GM21526 (cell line): ENCODE measurements at regions not wholly inside any gene's neighbourhood (a gene's known extent, or its start where the extent isn't known, plus 50 kb on each side); places are given as distances from the start of the nearest gene placed in this dataset.

Experiments
- ATAC-seq: cut with Tn5 transposase; IDR thresholded peaks from one replicate; pipeline ENCODE4 v1.9.1; 2021; ENCODE audit warnings: moderate library complexity; ENCODE audit not compliant: unreplicated experiment, low FRiP score

GRCh38 chr22:48886604-48887393, 940.9 kb downstream of the BRD1 start:
- no peak for ATAC-seq

DNA sequence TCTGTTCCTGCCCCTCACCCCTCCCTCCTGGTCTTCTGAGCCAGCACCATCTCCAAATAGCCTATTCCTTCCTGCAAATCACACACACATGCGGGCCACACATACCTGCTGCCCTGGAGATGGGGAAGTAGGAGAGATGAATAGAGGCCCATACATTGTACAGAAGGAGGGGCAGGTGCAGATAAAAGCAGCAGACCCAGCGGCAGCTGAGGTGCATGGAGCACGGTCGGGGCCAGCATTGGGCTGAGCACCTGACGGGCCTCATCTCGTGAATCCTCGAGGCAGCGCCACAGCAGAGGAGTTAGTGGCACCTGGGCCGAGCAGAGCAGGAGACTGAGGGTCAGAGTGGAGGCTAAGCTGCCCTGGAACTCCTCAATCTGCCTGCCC, 941.8 kb downstream of the BRD1 start:
- ATAC-seq = no peak

- no peak for ATAC-seq
These were observed 942.3 kb downstream of the BRD1 start for GRCh38 chr22:48885271-48885918.

DNA sequence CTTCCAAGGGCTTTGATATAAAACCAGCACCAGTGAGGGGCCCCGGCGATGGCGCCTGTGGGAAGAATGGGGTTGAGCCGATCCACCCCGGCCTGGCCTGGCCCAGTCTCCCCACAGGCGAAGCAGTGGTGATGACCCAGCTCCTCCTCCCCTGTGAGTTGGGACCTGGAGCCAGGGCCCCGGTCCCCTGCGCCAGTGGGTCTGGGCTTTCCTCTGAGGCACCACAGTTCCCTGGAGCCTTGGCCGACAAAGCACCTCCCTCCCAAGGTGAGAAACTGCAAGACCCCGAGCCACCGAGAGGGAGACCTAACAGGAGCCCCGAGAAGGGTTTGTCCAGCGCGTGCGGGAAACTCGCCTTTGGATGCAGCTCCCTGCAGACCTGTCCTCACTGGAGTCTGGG, 942.9 kb downstream of the BRD1 start:
- no peak for ATAC-seq

DNA sequence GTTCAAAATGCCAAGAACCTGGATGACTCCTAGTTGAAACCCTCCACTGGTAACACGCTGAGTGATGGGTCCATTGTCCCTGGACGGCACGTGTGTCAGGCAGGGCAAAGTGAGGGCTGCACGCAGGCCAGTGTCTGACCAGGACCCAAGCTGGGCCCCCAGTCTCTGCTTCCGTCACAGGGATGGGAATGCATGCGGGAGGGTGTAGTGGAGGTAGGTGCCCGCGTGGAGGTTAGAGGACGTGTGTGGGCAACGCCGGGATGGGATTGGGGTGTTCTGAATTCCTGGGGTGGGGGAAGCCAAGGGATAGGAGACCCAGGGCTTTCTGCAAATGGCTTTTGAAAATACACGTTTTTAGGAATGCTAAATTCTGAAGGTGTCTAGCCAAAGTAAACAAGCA, 943.3 kb downstream of the BRD1 start:
- no peak for ATAC-seq

GRCh38 chr22:48883211-48883960, 944.3 kb downstream of the BRD1 start:
- ATAC-seq = no peak

- ATAC-seq = no peak
These were observed 945.0 kb downstream of the BRD1 start for GRCh38 chr22:48882636-48883200.

DNA sequence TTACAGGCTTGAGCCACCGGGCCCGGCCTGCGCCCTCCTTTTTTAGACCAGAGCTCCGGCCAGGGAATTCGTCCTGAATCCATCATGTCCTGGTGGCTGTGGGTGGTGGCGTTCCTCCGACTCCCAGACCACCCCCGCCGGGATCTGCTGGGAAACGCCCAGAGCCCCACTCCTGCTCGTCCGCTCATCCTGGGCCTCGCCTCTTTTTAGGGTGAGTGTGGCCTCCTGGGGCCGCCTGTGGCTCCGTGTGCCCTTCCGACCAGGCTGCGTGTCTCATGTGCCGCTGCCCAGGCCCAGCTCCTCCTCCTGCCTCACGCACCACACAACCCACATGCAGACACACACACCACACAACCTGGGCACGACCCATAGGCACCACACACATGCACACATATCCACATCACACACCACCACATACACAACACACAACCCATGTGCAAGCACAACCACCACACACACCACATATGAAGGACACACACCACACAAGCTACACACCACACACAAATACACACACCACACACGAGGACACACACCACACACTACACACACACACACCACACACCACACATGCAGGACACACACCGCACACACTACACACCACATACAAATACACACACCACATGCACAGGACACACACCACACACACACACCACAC, 946.2 kb downstream of the BRD1 start:
- ATAC-seq = no peak

DNA sequence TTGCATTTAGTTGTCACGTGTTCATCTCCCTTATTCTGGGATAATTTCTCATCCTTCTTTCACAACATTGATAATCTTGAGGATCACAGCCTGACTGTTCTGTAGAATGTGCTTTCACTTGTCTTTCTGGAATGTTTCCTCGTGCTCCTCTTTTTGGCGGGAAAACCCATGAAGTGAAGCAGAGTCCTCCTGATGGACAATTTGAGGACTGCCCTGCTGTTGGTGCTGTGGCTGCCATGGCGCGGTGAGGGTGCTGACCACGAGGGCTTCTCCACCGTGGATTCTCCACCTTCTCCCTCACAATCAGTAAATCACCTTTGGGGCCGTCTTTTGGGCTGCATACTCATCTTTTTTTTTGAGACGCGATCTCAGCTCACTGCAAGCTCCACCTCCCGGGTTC, 946.9 kb downstream of the BRD1 start:
- ATAC-seq = no peak

- no peak for ATAC-seq
These were observed 950.7 kb downstream of the BRD1 start for GRCh38 chr22:48876951-48877350.

GRCh38 chr22:48874956-48875355, 952.7 kb downstream of the BRD1 start:
- ATAC-seq = no peak

- no peak for ATAC-seq
These were observed 954.5 kb downstream of the BRD1 start for GRCh38 chr22:48873191-48873520.

GRCh38 chr22:48872271-48873190, 955.1 kb downstream of the BRD1 start:
- no peak for ATAC-seq

DNA sequence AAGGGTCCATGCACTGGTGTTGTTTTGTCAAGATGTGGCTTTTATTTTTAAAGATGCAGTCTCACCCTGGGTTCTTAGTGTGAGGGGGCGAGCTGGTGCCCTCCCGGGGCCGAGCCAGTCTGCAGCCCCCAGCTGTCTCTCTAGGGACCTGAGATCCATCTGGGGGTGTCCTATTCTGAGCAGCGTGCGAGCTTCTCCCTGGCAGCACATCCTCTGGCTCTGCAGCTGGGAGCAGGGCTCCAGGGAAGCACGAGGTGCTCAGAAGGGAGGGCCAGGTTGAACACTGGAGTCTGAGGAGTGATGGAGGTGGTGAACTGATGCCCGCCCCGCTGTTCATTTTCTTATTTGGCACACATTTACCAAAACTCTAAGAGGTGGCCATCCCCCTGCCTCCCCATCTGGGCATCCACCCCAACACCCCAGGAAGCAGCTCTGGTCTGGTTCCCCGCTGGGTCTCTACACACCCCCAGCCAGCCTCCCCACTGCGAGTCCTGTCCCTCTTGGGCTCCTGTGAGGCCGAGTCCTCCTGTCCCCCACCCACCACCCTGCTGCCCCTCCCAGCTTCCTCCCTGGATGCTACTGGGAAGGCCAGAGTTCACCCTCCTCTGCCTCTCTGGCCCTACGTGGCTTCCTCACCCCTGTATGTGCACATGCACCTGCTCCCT, 956.4 kb downstream of the BRD1 start:
- no peak for ATAC-seq

- ATAC-seq = no peak
These were observed 957.2 kb downstream of the BRD1 start for GRCh38 chr22:48870436-48870835.

GRCh38 chr22:48869788-48870187, 957.9 kb downstream of the BRD1 start:
- ATAC-seq = no peak

- no peak for ATAC-seq
These were observed 958.5 kb downstream of the BRD1 start for GRCh38 chr22:48869161-48869560.

DNA sequence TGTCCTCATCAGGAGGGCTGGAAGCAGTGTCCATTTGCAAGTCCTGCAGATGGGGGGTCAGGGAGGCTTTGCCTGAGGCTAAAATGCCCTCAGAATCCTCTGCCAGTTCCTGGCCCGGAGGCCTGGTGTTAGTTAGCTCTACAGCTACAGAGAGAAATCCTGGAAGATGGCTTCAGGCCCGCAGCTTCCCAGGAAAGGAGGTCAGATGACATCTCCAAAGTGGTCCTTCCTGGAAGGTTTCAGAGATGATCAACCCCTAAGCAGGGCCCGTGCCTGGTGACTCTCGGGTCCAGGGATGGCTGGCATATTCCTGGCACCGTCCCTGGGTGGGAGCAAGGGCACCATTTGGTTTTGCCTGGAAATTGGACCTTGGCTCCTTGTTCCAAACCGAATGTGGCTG, 959.1 kb downstream of the BRD1 start:
- ATAC-seq = no peak

- no peak for ATAC-seq
These were observed 959.8 kb downstream of the BRD1 start for GRCh38 chr22:48867891-48868290.
